K562 (cell line): ENCODE measurements at regions not wholly inside any gene's neighbourhood (a gene's known extent, or its start where the extent isn't known, plus 50 kb on each side); places are given as distances from the start of the nearest gene placed in this dataset.

ENCODE experiments used
- ATAC-seq: fragments of 200-7000 bp; cut with Tn5 transposase; 3 replicates; pipeline ENCODE4 v1.9.1; 2020; ENCODE audit warnings: moderate library complexity
- BruUV-seq: library from RNA; stranded (reverse); fragments of 400-500 nt; replicated peaks from 2 replicates; lab custom pipeline; 2021; lab: Mats Ljungman, UMichigan
- CTCF ChIA-PET: fragments of 300-600 bp; formaldehyde crosslinking; extraction: SDS; loops from one replicate; lab custom pipeline; 2021; ENCODE audit warnings: low intra/inter-chr PET ratio; lab: Yijun Ruan, JAX
- POLR2A ChIA-PET: fragments of 300-600, 350-650 bp; sonication (Branson Sonifier 250); formaldehyde crosslinking; extraction: SDS; loops from one replicate; lab custom pipeline; 2021; ENCODE audit warnings: antibody characterized with exemption, inconsistent platforms; lab: Yijun Ruan, JAX
- DNase-seq, 4 experiments: peaks; one replicate each; pipeline versions ENCODE4 v3.0.0 to v3.0.0-alpha.2; 2011 to 2018; ENCODE audit warnings: low spot score in 3 of 4, mixed read lengths in 3 of 4; ENCODE audit errors: extremely low read depth in 1 of 4
- FAIRE-seq: peaks from 2 replicates; lab custom pipeline; 2011; peaks lifted over from hg19 to GRCh38; lab: Jason Lieb, UNC
- H2AFZ ChIP-seq: 2 replicates; pipeline ENCODE4 v1.6.0; 2011; ENCODE audit warnings: low read depth, low read length, control low read depth, inconsistent platforms
- H3K27ac ChIP-seq: fragments of 200-600 bp; 3 replicates; pipeline ENCODE4 v1.8.0; 2011; ENCODE audit warnings: low read depth, mild to moderate bottlenecking, control low read depth, inconsistent platforms, low read length, moderate library complexity, mixed read lengths; ENCODE audit errors: extremely low read depth
- H3K27me3 ChIP-seq, 2 experiments: fragments of 300-600 bp in 1 of 2; 2 replicates in 1 of 2; 3 replicates in 1 of 2; pipeline versions ENCODE4 v1.6.0 to v1.8.0; 2011; ENCODE audit warnings: inconsistent platforms in 2 of 2, low read length in 2 of 2, mild to moderate bottlenecking in 1 of 2, mixed read lengths in 1 of 2, moderate library complexity in 1 of 2; ENCODE audit not compliant: control insufficient read depth in 2 of 2, insufficient read depth in 2 of 2
- H3K36me3 ChIP-seq: fragments of 300-600 bp; 3 replicates; pipeline ENCODE4 v1.8.0; 2011; ENCODE audit warnings: mild to moderate bottlenecking, low read length, inconsistent platforms; ENCODE audit not compliant: control insufficient read depth, insufficient read depth
- H3K4me1 ChIP-seq, 2 experiments: fragments of 200-600 bp in 1 of 2; replicated peaks in 1 of 2; 2 replicates in 1 of 2; 3 replicates in 1 of 2; pipeline versions ENCODE4 v1.5.1 to v1.8.0; 2011; ENCODE audit warnings: inconsistent platforms in 2 of 2, low read length in 2 of 2, mild to moderate bottlenecking in 1 of 2, mixed read lengths in 1 of 2, moderate library complexity in 1 of 2; ENCODE audit not compliant: control insufficient read depth in 2 of 2, insufficient read depth in 2 of 2
- H3K4me2 ChIP-seq: 2 replicates; pipeline ENCODE4 v1.6.1; 2011; ENCODE audit warnings: low read length, control low read depth, inconsistent platforms, mixed read lengths; ENCODE audit not compliant: insufficient read depth
- H3K4me3 ChIP-seq: fragments of 200-600 bp; sonication (generic), shearing (Covaris generic); 2 replicates; pipeline ENCODE4 v1.5.1; 2016; ENCODE audit warnings: control low read depth, inconsistent platforms
- H3K79me2 ChIP-seq: fragments of 200-600 bp; 3 replicates; pipeline ENCODE4 v1.8.0; 2011; ENCODE audit warnings: low read length, inconsistent platforms; ENCODE audit not compliant: control insufficient read depth, insufficient read depth
- H3K9ac ChIP-seq, 2 experiments: 2 replicates each; pipeline versions ENCODE4 v1.6.0 to v1.6.1; 2011; ENCODE audit warnings: low read depth in 2 of 2, low read length in 2 of 2, control low read depth in 1 of 2, inconsistent platforms in 1 of 2, mild to moderate bottlenecking in 1 of 2, mixed read lengths in 1 of 2; ENCODE audit not compliant: insufficient read depth in 1 of 2
- H3K9me1 ChIP-seq: one replicate; pipeline ENCODE4 v1.6.0; 2011; ENCODE audit warnings: inconsistent platforms, mild to moderate bottlenecking, low read length, moderate library complexity; ENCODE audit not compliant: control insufficient read depth, insufficient read depth
- H3K9me3 ChIP-seq: replicated peaks from 2 replicates; pipeline ENCODE4 v1.5.1; 2011; ENCODE audit warnings: low read depth, low read length, inconsistent platforms; ENCODE audit not compliant: control insufficient read depth, insufficient read depth
- H4K20me1 ChIP-seq: replicated peaks from 2 replicates; pipeline ENCODE4 v1.6.1; 2011; ENCODE audit warnings: low read length, inconsistent platforms, mixed read lengths; ENCODE audit not compliant: control insufficient read depth, insufficient read depth
- BRF1 ChIP-seq: IDR thresholded peaks from 3 replicates; pipeline ENCODE4 v1.6.1; 2011; ENCODE audit warnings: borderline replicate concordance, mild to moderate bottlenecking; ENCODE audit not compliant: insufficient read length; ENCODE audit errors: extremely low read depth
- E2F6 ChIP-seq, 2 experiments: IDR thresholded peaks; 2 replicates each; pipeline ENCODE4 v1.6.1; 2011; ENCODE audit warnings: borderline replicate concordance in 1 of 2, control low read depth in 1 of 2, low read depth in 1 of 2, low read length in 1 of 2, mild to moderate bottlenecking in 1 of 2, mixed read lengths in 1 of 2, moderate library complexity in 1 of 2; ENCODE audit not compliant: insufficient read depth in 1 of 2, insufficient read length in 1 of 2, poor library complexity in 1 of 2, severe bottlenecking in 1 of 2; ENCODE audit errors: extremely low read depth in 1 of 2
- FOXP4 ChIP-seq: sonication (generic); formaldehyde crosslinking; IDR thresholded peaks from 2 replicates; pipeline ENCODE4 v1.8.0; 2022; ENCODE audit warnings: mild to moderate bottlenecking, missing genetic modification reagents, borderline replicate concordance
- HMG20A ChIP-seq: fragments of 450-650 bp; formaldehyde crosslinking; conservative IDR thresholded peaks from 2 replicates; pipeline ENCODE4 v1.4.0; 2020; ENCODE audit warnings: mild to moderate bottlenecking, mixed read lengths
- MCM3 ChIP-seq: fragments of 450-650 bp; IDR thresholded peaks from 2 replicates; pipeline ENCODE4 v1.6.1; 2016
- MTF1 ChIP-seq: fragments of 250-450 bp; sonication (Bioruptor Pico); IDR thresholded peaks from 2 replicates; pipeline ENCODE4 v1.9.0; 2021; ENCODE audit warnings: moderate library complexity, mild to moderate bottlenecking, inconsistent platforms, borderline replicate concordance
- NR3C1 ChIP-seq: sonication (generic); formaldehyde crosslinking; IDR thresholded peaks from 2 replicates; pipeline ENCODE4 v1.8.1; 2022; ENCODE audit warnings: missing genetic modification reagents
- PYGO2 ChIP-seq: fragments of 450-650 bp; IDR thresholded peaks from 2 replicates; pipeline ENCODE4 v1.6.1; 2016; ENCODE audit warnings: mild to moderate bottlenecking, missing genetic modification characterization, moderate library complexity, missing compliant biosample characterization
- RBM14 ChIP-seq: fragments of 200-400 bp; formaldehyde crosslinking; IDR thresholded peaks from 2 replicates; pipeline ENCODE4 v1.6.1; 2018; ENCODE audit warnings: low read depth, mild to moderate bottlenecking, low read length, moderate library complexity, borderline replicate concordance; ENCODE audit not compliant: insufficient read depth
- RBM15 ChIP-seq: fragments of 200-400 bp; formaldehyde crosslinking; IDR thresholded peaks from 2 replicates; pipeline ENCODE4 v1.6.1; 2018; ENCODE audit warnings: mild to moderate bottlenecking, low read length, moderate library complexity; ENCODE audit not compliant: insufficient read depth
- SMARCA5 ChIP-seq: fragments of 450-650 bp; IDR thresholded peaks from 2 replicates; pipeline ENCODE4 v1.6.1; 2016
- SOX6 ChIP-seq: fragments of 450-650 bp; IDR thresholded peaks from 2 replicates; pipeline ENCODE4 v1.6.1; 2014; ENCODE audit warnings: mild to moderate bottlenecking
- SREBF1 ChIP-seq: fragments of 150-350 bp; IDR thresholded peaks from 2 replicates; pipeline ENCODE4 v1.6.1; 2014; ENCODE audit warnings: antibody characterized with exemption, low read depth, low read length, borderline replicate concordance
- TEAD4 ChIP-seq, 2 experiments: sonication (generic) in 1 of 2; formaldehyde crosslinking in 1 of 2; IDR thresholded peaks; 2 replicates each; pipeline versions ENCODE4 v1.6.1 to v1.8.0; 2012 to 2022; ENCODE audit warnings: borderline replicate concordance in 1 of 2, inconsistent platforms in 1 of 2, low read length in 1 of 2, mild to moderate bottlenecking in 1 of 2, missing genetic modification reagents in 1 of 2
- UBTF ChIP-seq, 2 experiments: IDR thresholded peaks; 2 replicates each; pipeline ENCODE4 v1.6.1; 2012; ENCODE audit warnings: improper control_type of control experiment in 2 of 2, low read depth in 2 of 2, low read length in 2 of 2, borderline replicate concordance in 1 of 2
- ZFP1 ChIP-seq: fragments of 450-650 bp; formaldehyde crosslinking; IDR thresholded peaks from 2 replicates; pipeline ENCODE4 v1.4.0; 2020; ENCODE audit warnings: mild to moderate bottlenecking, mixed read lengths
- ZNF184 ChIP-seq: sonication (generic); formaldehyde crosslinking; IDR thresholded peaks from 2 replicates; pipeline ENCODE4 v1.5.0; 2020; ENCODE audit warnings: missing genetic modification reagents
- ZNF668 ChIP-seq: fragments of 250-450 bp; sonication (Bioruptor Pico); IDR thresholded peaks from 2 replicates; pipeline ENCODE4 v1.8.0; 2022; ENCODE audit warnings: mild to moderate bottlenecking, inconsistent platforms
- WGBS: fragments of 100-300 bp; shearing (Covaris generic); methylation state at CpG from one replicate; pipeline ENCODE4 v1.1.6; 2016; ENCODE audit warnings: low coverage, mixed read lengths; ENCODE audit not compliant: insufficient coverage; ENCODE audit errors: missing lambda C conversion rate; 5-methylcytosine and 5-hydroxymethylcytosine counted together
- in situ Hi-C: fragments of 300-500 bp; cut with MboI; formaldehyde crosslinking; loops from 4 replicates; pipeline ENCODE4 v1.15.0; 2018; ENCODE audit warnings: inconsistent platforms, mixed read lengths
- intact Hi-C: fragments of 100-400 bp; cut with micrococcal nuclease; formaldehyde crosslinking; loops from 2 replicates; pipeline ENCODE4 v1.14.2; 2022

- 0% methylated on average over 5 of the region's 5 CpGs for WGBS
- POLR2A ChIA-PET: no interaction called here
- CTCF ChIA-PET: no interaction called here
- no peak for TF ChIP-seq E2F6 (IDR thresholded peaks at IDR 0.05; ENCODE audit: borderline replicate concordance in 1 of 2, extremely low read depth in 1 of 2, insufficient read depth in 1 of 2, insufficient read length in 1 of 2, low read depth in 1 of 2, low read length in 1 of 2, poor library complexity in 1 of 2, severe bottlenecking in 1 of 2)
- TF ChIP-seq RBM15: no peak
- TF ChIP-seq NR3C1 (CRISPR knock-in tag): no peak
- TF ChIP-seq BRF1: no peak
- TF ChIP-seq PYGO2 (tag): no peak
- TF ChIP-seq ZNF668 (CRISPR knock-in tag): no peak
- no peak for TF ChIP-seq SREBF1
- TF ChIP-seq ZFP1 (CRISPR knock-in tag): no peak
- no peak for TF ChIP-seq MCM3
- TF ChIP-seq MTF1 (CRISPR knock-in tag): no peak
- no peak for TF ChIP-seq ZNF184
- TF ChIP-seq TEAD4 (IDR thresholded peaks at IDR 0.05; ENCODE audit: low read length): no peak
- no peak for TF ChIP-seq TEAD4 (CRISPR knock-in tag; IDR thresholded peaks at IDR 0.05; ENCODE audit: borderline replicate concordance)
- TF ChIP-seq RBM14: no peak
- TF ChIP-seq HMG20A (CRISPR knock-in tag): no peak
- no peak for TF ChIP-seq SOX6
- TF ChIP-seq SMARCA5: no peak
- no peak for TF ChIP-seq UBTF (IDR thresholded peaks at IDR 0.05; ENCODE audit: borderline replicate concordance in 1 of 2, low read depth in 2 of 2, low read length in 2 of 2)
- no peak for TF ChIP-seq FOXP4 (CRISPR knock-in tag)
- Histone ChIP-seq H3K27ac (no peak overlapping the region), H3K27me3 (no peaks in the 10 kb centered on the region), H3K4me1 (no peaks in the 10 kb centered on the region), H3K36me3 (no peaks in the 10 kb centered on the region), H3K4me2 (no peak overlapping the region), H4K20me1 (no peaks in the 10 kb centered on the region), H3K9me3 (no peaks in the 10 kb centered on the region), H3K4me3 (no peak overlapping the region), H3K9ac (no peak overlapping the region), H3K79me2 (no peaks in the 10 kb centered on the region), H3K9me1 (no peaks in the 10 kb centered on the region), H2AFZ (no peak overlapping the region)
- DNase-seq (no peak), ATAC-seq (no peak), FAIRE-seq (no peak)
- intact Hi-C loops (no loop called here), in situ Hi-C loops (no loop called here)
- no TSS peak for BruUV-seq
These were observed 236.3 kb upstream of the SLC14A2 start for GRCh38 chr18:45378933-45379332.
